Gastrocnemius medialis (tissue), 4 donors: ENCODE measurements at regions not wholly inside any gene's neighbourhood (a gene's known extent, or its start where the extent isn't known, plus 50 kb on each side); places are given as distances from the start of the nearest gene placed in this dataset.

Experiments
- ATAC-seq, 2 donors: fragments of 150-250 bp; one replicate each; pipeline ENCODE4 v1.9.1; 2016
- DNase-seq, 2 donors: peaks; one replicate each; pipeline ENCODE4 v3.0.0-alpha.2; 2019
- H3K27ac ChIP-seq, 4 donors: fragments of 200-600 bp; sonication (generic); 1 replicate in 1 of 4; 2 replicates in 3 of 4; pipeline ENCODE4 v1.5.1; 2016 to 2018; ENCODE audit warnings: mild to moderate bottlenecking in 2 of 4, moderate library complexity in 1 of 4
- H3K27me3 ChIP-seq, 3 donors: fragments of 200-600 bp; sonication (generic) in 2 of 3; 1 replicate in 1 of 3; 2 replicates in 2 of 3; pipeline versions ENCODE4 v1.5.1 to v1.6.0; 2016 to 2019; ENCODE audit warnings: mild to moderate bottlenecking in 1 of 3, moderate library complexity in 1 of 3
- H3K36me3 ChIP-seq, 2 donors: fragments of 200-600 bp; sonication (generic) in 1 of 2; one replicate each; pipeline ENCODE4 v1.5.1; 2017 to 2018
- H3K4me1 ChIP-seq, 2 donors: fragments of 200-600 bp; sonication (generic) in 1 of 2; one replicate each; pipeline ENCODE4 v1.5.1; 2016 to 2017; ENCODE audit warnings: mild to moderate bottlenecking in 2 of 2
- H3K4me3 ChIP-seq, 4 donors: fragments of 200-600 bp; sonication (generic) in 3 of 4; 1 replicate in 1 of 4; 2 replicates in 3 of 4; pipeline ENCODE4 v1.5.1; 2016 to 2019; ENCODE audit warnings: mild to moderate bottlenecking in 2 of 4
- H3K9me3 ChIP-seq, 3 donors: fragments of 200-600 bp; sonication (generic) in 2 of 3; 1 replicate in 1 of 3; 2 replicates in 2 of 3; pipeline ENCODE4 v1.5.1; 2016 to 2019
- CTCF ChIP-seq, 5 experiments: fragments of 450-650 bp in 3 of 5; fragments of 200-600 bp in 2 of 5; sonication (generic) in 2 of 5; IDR thresholded peaks in 4 of 5; conservative IDR thresholded peaks in 1 of 5; 1 replicate in 4 of 5; 2 replicates in 1 of 5; pipeline ENCODE4 v1.5.1; 2016 to 2019; ENCODE audit warnings: antibody characterized with exemption in 5 of 5, mild to moderate bottlenecking in 3 of 5, moderate library complexity in 3 of 5
- POLR2A ChIP-seq, 2 donors: fragments of 450-650 bp; IDR thresholded peaks; one replicate each; pipeline ENCODE4 v1.6.1; 2017; ENCODE audit warnings: antibody characterized with exemption in 2 of 2, mild to moderate bottlenecking in 2 of 2, moderate library complexity in 2 of 2
- in situ Hi-C, 4 donors: fragments of 200-750 bp; cut with MboI; loops; one replicate each; pipeline versions ENCODE4 v1.15.0 to v1.8.0; 2017; ENCODE audit warnings: low sequenced_read_pairs in 4 of 4
- intact Hi-C: fragments of 100-400 bp; cut with DNase I; formaldehyde crosslinking; loops from one replicate; pipeline ENCODE4 v1.15.1; 2023; ENCODE audit warnings: low total_unique reads

- Histone ChIP-seq H3K4me3 (no peak overlapping the region), H3K4me1 (no peaks in the 10 kb centered on the region), H3K36me3 (no peaks in the 10 kb centered on the region), H3K27ac (peak overlapping the region; percentile 2 to 61 (median 19)), H3K27me3 (no peaks in the 10 kb centered on the region), H3K9me3 (no peaks in the 10 kb centered on the region)
- TF ChIP-seq CTCF (IDR thresholded peaks at IDR 0.05 in 4 of 5, conservative IDR thresholded peaks at IDR 0.05 in 1 of 5) (no peak), POLR2A (IDR thresholded peaks at IDR 0.05) (no peak)
- DNase-seq (peak; percentile 22 to 24), ATAC-seq (peak; percentile 69 to 86)
- intact Hi-C loops (no loop called here), in situ Hi-C loops (loop anchor here in 1 of 4 donors (25.0 kb wide), 1 partner anchor 102 kb away; no protein-coding TSS in a partner anchor)
These were observed 83.8 kb upstream of the FAM20A start for GRCh38 chr17:68684949-68685357.

GRCh38 chr17:68682903-68683302, 81.7 kb upstream of the FAM20A start:
- Histone ChIP-seq H3K36me3 (no peaks in the 10 kb centered on the region), H3K4me1 (no peaks in the 10 kb centered on the region), H3K27ac (no peak overlapping the region), H3K9me3 (no peaks in the 10 kb centered on the region), H3K4me3 (no peak overlapping the region), H3K27me3 (no peaks in the 10 kb centered on the region)
- no peak for DNase-seq
- in situ Hi-C loops = loop anchor here in 1 of 4 donors (25.0 kb wide), 1 partner anchor 104 kb away; no protein-coding TSS in a partner anchor
- ATAC-seq = no peak
- TF ChIP-seq CTCF (IDR thresholded peaks at IDR 0.05 in 4 of 5, conservative IDR thresholded peaks at IDR 0.05 in 1 of 5) = no peak
- TF ChIP-seq POLR2A (IDR thresholded peaks at IDR 0.05) = no peak
- intact Hi-C loops = no loop called here

- intact Hi-C loops = no loop called here
- Histone ChIP-seq H3K4me1 (no peaks in the 10 kb centered on the region), H3K9me3 (no peaks in the 10 kb centered on the region), H3K27me3 (no peaks in the 10 kb centered on the region), H3K4me3 (no peak overlapping the region), H3K27ac (no peak overlapping the region), H3K36me3 (no peaks in the 10 kb centered on the region)
- in situ Hi-C loops = loop anchor here in 1 of 4 donors (25.0 kb wide), 1 partner anchor 107 kb away; no protein-coding TSS in a partner anchor
- DNase-seq = no peak
- TF ChIP-seq POLR2A (IDR thresholded peaks at IDR 0.05) = no peak
- TF ChIP-seq CTCF (IDR thresholded peaks at IDR 0.05 in 4 of 5, conservative IDR thresholded peaks at IDR 0.05 in 1 of 5) = no peak
- ATAC-seq = no peak
These were observed 78.7 kb upstream of the FAM20A start for GRCh38 chr17:68679882-68680281.

GRCh38 chr17:68676856-68677255, 75.7 kb upstream of the FAM20A start:
- no peak for DNase-seq

More at GRCh38 chr17:68676856-68677255, 75.7 kb upstream of the FAM20A start:
- no peak for ATAC-seq
- no peaks in the 10 kb centered on the region for H3K27me3 ChIP-seq
- no peaks in the 10 kb centered on the region for H3K9me3 ChIP-seq
- in situ Hi-C loops (loop anchor here in 1 of 4 donors (25.0 kb wide), 1 partner anchor 110 kb away; no protein-coding TSS in a partner anchor), intact Hi-C loops (no loop called here)
- TF ChIP-seq POLR2A (IDR thresholded peaks at IDR 0.05) (no peak), CTCF (IDR thresholded peaks at IDR 0.05 in 4 of 5, conservative IDR thresholded peaks at IDR 0.05 in 1 of 5) (no peak)
- H3K27ac ChIP-seq = no peak overlapping the region
- no peaks in the 10 kb centered on the region for H3K4me1 ChIP-seq
- H3K36me3 ChIP-seq = no peaks in the 10 kb centered on the region
- no peak overlapping the region for H3K4me3 ChIP-seq
